ENCODE measurements at regions not wholly inside any gene's neighbourhood (a gene's known extent, or its start where the extent isn't known, plus 50 kb on each side); places are given as distances from the start of the nearest gene placed in this dataset.

DNA sequence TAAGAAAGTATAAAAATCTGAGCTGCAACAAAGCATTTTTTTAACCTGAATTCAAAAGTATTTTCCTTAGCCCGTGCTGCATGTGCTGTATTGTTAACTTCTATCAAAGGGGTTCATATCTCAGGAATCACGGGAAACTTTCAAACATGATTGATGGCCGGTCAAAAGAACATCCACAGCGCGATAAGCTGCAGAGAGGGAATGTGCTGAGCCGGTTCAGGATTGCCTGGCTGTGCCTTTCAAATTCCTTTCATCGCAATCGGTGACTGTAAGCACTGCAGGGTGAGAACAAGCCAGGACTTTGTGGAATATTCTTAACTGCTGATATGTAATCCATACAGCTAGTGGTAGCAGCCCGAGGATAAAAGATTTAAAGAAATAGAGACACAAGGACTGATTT, 210.9 kb upstream of the NOCT start:
- FAIRE-seq, result no peak
- no peak overlapping the region for H3K4me3 ChIP-seq (ENCODE audit: control insufficient read depth in 2 of 3, extremely low read depth in 1 of 3, insufficient read depth in 2 of 3, low read depth in 1 of 3, low read length in 3 of 3)
- no peak overlapping the region for H3K9ac ChIP-seq (ENCODE audit: control insufficient read depth, extremely low read depth, insufficient read depth, low read length)
- no peaks in the 10 kb centered on the region for H3K79me2 ChIP-seq (ENCODE audit: control insufficient read depth, insufficient read depth, low read length)
- H3K4me1 ChIP-seq (ENCODE audit: control insufficient read depth, extremely low read depth, insufficient read depth, low read length), result no peaks in the 10 kb centered on the region
- H3K4me2 ChIP-seq (ENCODE audit: control insufficient read depth, extremely low read depth, insufficient read depth, low read depth, low read length), result no peak overlapping the region
- H2AFZ ChIP-seq (ENCODE audit: control insufficient read depth, low read length), result no peak overlapping the region
- H3K27ac ChIP-seq (ENCODE audit: control insufficient read depth, insufficient read depth, low read length), result no peak overlapping the region
- H4K20me1 ChIP-seq (ENCODE audit: control insufficient read depth, extremely low read depth, insufficient read depth, low read length), result no peaks in the 10 kb centered on the region
- H3K36me3 ChIP-seq (ENCODE audit: control insufficient read depth in 2 of 2, extremely low read depth in 1 of 2, insufficient read depth in 2 of 2, low read length in 2 of 2), result no peaks in the 10 kb centered on the region
- no peaks in the 10 kb centered on the region for H3K9me3 ChIP-seq (ENCODE audit: control insufficient read depth, low read depth, low read length)
- TF ChIP-seq, protein P1, sequence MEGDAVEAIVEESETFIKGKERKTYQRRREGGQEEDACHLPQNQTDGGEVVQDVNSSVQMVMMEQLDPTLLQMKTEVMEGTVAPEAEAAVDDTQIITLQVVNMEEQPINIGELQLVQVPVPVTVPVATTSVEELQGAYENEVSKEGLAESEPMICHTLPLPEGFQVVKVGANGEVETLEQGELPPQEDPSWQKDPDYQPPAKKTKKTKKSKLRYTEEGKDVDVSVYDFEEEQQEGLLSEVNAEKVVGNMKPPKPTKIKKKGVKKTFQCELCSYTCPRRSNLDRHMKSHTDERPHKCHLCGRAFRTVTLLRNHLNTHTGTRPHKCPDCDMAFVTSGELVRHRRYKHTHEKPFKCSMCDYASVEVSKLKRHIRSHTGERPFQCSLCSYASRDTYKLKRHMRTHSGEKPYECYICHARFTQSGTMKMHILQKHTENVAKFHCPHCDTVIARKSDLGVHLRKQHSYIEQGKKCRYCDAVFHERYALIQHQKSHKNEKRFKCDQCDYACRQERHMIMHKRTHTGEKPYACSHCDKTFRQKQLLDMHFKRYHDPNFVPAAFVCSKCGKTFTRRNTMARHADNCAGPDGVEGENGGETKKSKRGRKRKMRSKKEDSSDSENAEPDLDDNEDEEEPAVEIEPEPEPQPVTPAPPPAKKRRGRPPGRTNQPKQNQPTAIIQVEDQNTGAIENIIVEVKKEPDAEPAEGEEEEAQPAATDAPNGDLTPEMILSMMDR (optimal IDR thresholded peaks at IDR 0.05 in 1 of 3, IDR thresholded peaks at IDR 0.05 in 1 of 3, conservative IDR thresholded peaks at IDR 0.05 in 1 of 3; ENCODE audit: extremely low read depth in 1 of 3, insufficient read depth in 2 of 3, low read length in 3 of 3), result no peak
- no peak for TF ChIP-seq EZH2 (IDR thresholded peaks at IDR 0.05; ENCODE audit: low read length)
- dilution Hi-C loops (cut with MboI; ENCODE audit: extremely low pct_ligation_motif_present, low sequenced_read_pairs), result no loop called here
- DNase-seq (ENCODE audit: low read depth, low spot score), result no peak
- H3K27me3 ChIP-seq (ENCODE audit: control insufficient read depth, extremely low read depth, insufficient read depth, low read length), result peaks cover 29% of the 10 kb centered on the region
- H3K9me1 ChIP-seq (ENCODE audit: control insufficient read depth, extremely low read depth, insufficient read depth, low read length), result no peaks in the 10 kb centered on the region

DNA sequence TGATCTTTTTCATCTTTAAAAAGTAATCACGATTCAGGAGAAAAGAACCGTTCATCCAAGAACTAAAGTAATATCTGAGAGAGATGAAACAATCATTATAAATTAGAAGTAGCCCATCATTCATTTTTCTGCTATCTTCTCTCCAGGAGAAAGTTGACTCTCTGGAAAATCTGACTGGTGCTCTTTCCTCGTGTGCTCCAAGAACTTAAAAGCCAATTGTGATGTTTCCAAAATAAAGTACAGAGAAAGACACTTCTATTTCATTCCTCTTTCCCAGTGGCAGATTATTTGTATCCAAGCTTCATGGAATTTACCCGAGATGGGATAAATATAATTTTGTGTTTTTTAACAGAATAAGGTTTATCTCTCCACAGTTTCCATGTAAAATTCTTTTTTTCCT, 212.5 kb upstream of the NOCT start:
- H3K9me1 ChIP-seq (ENCODE audit: control insufficient read depth, extremely low read depth, insufficient read depth, low read length), result no peaks in the 10 kb centered on the region
- DNase-seq (ENCODE audit: low read depth, low spot score) (no peak), FAIRE-seq (no peak)
- no peaks in the 10 kb centered on the region for H3K79me2 ChIP-seq (ENCODE audit: control insufficient read depth, insufficient read depth, low read length)
- no peaks in the 10 kb centered on the region for H4K20me1 ChIP-seq (ENCODE audit: control insufficient read depth, extremely low read depth, insufficient read depth, low read length)
- H3K4me1 ChIP-seq (ENCODE audit: control insufficient read depth, extremely low read depth, insufficient read depth, low read length), result no peaks in the 10 kb centered on the region
- no peak overlapping the region for H3K4me3 ChIP-seq (ENCODE audit: control insufficient read depth in 2 of 3, extremely low read depth in 1 of 3, insufficient read depth in 2 of 3, low read depth in 1 of 3, low read length in 3 of 3)
- H3K27ac ChIP-seq (ENCODE audit: control insufficient read depth, insufficient read depth, low read length), result no peak overlapping the region
- TF ChIP-seq, protein P1 (optimal IDR thresholded peaks at IDR 0.05 in 1 of 3, IDR thresholded peaks at IDR 0.05 in 1 of 3, conservative IDR thresholded peaks at IDR 0.05 in 1 of 3; ENCODE audit: extremely low read depth in 1 of 3, insufficient read depth in 2 of 3, low read length in 3 of 3), result no peak
- no peak for TF ChIP-seq EZH2 (IDR thresholded peaks at IDR 0.05; ENCODE audit: low read length)
- no peaks in the 10 kb centered on the region for H3K9me3 ChIP-seq (ENCODE audit: control insufficient read depth, low read depth, low read length)
- no peaks in the 10 kb centered on the region for H3K36me3 ChIP-seq (ENCODE audit: control insufficient read depth in 2 of 2, extremely low read depth in 1 of 2, insufficient read depth in 2 of 2, low read length in 2 of 2)
- H3K9ac ChIP-seq (ENCODE audit: control insufficient read depth, extremely low read depth, insufficient read depth, low read length), result no peak overlapping the region
- peaks cover 29% of the 10 kb centered on the region for H3K27me3 ChIP-seq (ENCODE audit: control insufficient read depth, extremely low read depth, insufficient read depth, low read length)
- dilution Hi-C loops (cut with MboI; ENCODE audit: extremely low pct_ligation_motif_present, low sequenced_read_pairs), result no loop called here
- H3K4me2 ChIP-seq (ENCODE audit: control insufficient read depth, extremely low read depth, insufficient read depth, low read depth, low read length), result no peak overlapping the region
- no peak overlapping the region for H2AFZ ChIP-seq (ENCODE audit: control insufficient read depth, low read length)
